HG03039 (cell line): ENCODE measurements at regions not wholly inside any gene's neighbourhood (a gene's known extent, or its start where the extent isn't known, plus 50 kb on each side); places are given as distances from the start of the nearest gene placed in this dataset.

Experiments
- ATAC-seq: cut with Tn5 transposase; IDR thresholded peaks from one replicate; pipeline ENCODE4 v1.9.1; 2021; ENCODE audit warnings: mild to moderate bottlenecking, moderate library complexity; ENCODE audit not compliant: unreplicated experiment

DNA sequence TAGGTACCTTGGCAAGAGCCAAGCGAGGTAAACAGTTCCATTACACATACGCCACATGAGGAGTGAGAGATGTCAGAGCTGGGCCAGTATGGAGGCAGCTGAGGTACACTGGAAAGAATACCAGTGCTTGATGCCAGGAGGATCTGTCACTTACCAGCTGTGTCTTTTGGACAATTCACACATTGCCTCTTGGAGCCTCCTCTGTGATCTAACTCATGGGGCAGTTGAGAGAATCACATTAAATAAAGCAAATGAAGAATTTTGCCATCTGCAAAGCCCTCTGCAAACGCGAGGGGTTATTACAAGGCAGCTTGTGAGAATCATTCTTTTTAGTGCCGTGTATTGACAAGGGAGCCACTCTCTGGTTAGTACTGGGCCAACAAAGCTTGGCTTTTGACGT, 429.7 kb upstream of the KLF4 start:
- ATAC-seq: no peak

DNA sequence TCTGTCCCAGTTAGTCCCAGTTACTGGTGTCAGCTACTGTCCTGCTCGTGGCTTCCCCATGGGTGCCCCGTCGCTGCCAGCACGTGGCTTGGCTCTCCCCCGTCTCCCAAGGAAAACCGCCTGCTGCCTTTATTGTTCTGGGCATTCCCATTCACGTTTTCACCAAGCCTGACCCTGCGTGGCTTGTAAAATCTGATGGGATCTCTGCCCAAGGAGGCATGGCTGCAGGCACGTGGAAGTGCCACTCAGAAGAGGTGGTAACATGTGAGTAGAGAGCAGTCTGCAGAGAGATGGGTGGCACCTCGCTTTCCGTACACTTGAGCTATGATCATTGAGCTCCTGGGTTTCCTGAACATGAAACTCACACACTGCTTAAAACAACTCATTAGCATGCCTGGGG, 429.2 kb upstream of the KLF4 start:
- ATAC-seq: no peak

DNA sequence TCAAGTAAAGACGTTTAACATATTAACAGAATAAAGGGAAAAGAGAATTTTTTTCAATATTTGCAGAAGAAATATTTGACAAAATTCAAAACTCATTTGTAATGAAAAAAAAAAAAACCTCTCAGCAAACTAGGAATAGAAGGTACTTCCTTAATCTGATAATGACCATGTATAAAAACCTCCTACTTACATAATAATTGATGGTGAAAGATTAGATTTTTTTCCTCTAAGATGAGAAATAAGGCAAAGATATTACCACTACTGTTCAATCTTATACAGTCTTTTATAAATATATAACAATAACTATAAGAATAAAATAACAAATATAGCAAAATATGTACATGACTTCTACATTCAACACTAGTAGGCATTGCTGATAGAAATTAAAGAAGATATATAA, 424.6 kb upstream of the KLF4 start:
- no peak for ATAC-seq

DNA sequence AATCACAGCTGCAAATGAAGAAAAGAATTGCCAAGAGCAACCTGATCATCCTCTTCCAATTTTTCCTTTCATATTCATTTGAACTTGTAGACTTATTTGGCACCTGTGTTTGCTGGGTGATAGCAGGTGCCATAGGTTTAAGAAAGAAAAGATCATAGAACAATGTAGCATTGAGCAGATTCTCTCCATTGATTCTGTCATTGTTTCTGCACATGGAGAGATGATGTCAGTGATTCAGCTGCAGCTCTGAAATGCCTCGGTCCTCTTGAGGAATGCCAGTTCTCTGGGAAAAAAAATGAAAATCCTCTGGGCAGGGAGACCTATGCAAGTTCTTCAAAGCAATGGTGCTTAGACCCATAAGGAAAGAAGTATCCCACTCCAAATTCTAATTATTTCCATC, 418.1 kb upstream of the KLF4 start:
- no peak for ATAC-seq

DNA sequence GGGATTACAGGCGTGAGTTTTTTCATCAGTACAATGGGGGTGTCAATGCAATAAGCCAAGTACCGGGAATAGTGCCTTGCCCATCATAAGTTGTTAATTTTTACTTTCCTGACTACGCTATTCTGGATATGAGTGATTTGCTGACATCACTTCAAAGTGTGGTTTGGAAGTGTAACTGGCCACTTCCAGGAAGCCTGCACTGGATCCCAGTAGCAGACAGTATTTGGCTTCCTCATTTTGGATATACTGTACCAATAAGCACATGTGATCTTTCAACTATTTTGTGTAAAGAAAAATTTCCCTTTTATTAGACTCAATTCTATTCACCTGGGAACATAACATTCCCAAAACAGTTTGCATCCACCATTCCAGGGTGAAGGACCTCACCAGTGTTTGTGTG, 417.7 kb upstream of the KLF4 start:
- no peak for ATAC-seq

DNA sequence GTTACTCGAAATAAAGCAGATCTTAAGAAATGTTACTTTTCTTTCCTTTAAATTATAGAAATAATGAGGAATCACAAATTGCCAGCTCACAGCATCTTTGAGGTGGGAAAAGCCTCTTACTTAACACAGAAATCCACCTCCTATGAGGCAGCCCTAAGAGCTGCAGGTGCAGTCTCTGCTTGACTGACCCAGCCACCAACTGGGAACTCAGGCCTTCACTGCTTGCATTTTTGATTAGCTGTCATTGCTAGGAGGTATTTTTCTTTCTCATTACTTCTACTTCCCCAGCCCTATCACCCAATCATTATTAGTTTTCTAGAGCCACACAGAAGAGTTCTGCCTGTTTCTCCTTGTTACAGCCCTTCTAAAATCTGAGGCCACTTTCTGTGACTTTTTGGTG, 416.5 kb upstream of the KLF4 start:
- no peak for ATAC-seq

DNA sequence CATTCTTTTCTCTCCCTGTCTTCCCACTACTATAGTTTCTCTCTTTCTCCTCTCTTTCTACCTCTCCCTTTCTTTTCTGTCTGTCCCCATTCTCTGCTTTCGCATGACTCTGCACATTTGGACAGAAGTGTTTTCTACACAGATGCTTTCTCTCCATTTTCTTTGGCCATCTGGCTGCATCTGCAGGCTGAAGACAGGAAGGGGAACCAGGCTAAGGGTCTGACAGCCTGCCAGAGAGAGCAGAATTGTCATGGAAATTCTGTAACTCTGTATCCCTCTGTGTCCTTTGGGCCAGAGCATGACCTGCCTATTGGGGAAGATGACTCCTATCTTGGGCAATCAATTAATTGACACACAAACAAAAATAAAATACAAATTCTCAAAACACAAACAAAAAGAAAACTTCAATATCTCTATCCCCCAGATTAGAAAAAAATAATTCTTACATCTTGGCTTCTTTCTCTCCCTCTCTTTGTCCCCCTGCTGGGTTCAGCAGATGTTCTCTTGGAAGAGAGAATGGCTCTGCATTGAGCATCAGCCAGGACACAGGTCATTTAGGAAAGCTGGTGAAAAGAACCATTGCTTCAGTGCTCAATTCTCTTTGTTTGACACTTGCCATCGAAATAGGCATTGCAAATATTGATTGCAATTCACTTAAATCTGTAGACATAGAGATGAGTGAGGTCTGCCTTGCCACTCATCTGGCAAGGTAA, 415.9 kb upstream of the KLF4 start:
- no peak for ATAC-seq

DNA sequence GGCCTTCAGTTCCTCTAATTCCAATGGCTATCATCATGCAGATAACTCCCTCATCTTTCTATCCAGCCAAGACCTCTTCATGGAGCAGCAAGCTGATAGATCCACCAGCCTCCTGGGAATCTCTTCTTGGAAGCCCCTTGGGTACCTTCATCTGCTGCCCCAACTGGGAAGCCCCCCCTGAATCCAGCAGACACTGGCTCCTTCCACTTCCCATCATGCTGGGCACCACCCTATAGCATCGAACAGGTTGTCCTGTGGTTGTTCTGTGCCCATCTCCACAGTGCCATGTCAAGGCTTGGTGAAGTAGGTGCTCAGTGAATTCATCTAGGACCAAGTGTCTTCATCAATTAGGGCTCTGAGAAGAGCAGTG, 410.4 kb upstream of the KLF4 start:
- no peak for ATAC-seq

DNA sequence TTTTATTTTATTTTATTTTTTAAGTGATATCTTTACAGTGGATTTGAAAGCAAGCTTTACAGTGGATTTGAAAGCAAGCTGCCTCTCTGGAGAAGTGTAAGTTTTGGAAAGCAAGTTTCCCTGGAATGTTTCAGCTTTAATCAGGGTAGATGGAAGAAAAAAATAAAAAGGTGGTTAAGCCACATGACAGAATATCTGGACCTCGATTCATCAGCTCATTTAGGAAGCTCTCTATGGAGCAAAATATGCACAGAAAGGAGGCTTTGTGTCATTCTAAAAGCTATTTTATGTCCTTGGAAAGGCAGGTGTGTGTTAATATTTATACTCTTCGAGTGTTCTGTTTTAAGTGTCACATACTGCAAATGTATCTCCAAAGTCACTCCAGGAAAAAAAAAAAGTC, 409.2 kb upstream of the KLF4 start:
- no peak for ATAC-seq

DNA sequence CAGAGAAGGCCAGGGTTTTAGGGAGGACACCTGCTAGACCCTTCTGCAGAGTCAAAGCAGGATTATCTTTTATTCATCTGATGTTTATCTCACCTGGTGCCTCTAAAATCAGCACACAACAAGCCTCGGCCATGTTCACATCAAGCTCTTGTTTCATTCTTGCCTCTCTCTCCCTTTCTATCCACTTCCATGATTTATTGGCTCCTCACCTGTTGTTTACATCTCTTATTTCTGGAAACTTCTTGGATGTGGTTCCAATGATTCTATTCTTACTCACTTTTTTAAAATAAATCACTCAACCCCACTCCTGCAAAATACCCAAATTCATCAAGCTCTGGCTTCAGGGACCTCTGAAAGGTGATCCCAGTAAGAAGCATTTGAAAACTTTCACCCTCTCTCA, 407.0 kb upstream of the KLF4 start:
- no peak for ATAC-seq

DNA sequence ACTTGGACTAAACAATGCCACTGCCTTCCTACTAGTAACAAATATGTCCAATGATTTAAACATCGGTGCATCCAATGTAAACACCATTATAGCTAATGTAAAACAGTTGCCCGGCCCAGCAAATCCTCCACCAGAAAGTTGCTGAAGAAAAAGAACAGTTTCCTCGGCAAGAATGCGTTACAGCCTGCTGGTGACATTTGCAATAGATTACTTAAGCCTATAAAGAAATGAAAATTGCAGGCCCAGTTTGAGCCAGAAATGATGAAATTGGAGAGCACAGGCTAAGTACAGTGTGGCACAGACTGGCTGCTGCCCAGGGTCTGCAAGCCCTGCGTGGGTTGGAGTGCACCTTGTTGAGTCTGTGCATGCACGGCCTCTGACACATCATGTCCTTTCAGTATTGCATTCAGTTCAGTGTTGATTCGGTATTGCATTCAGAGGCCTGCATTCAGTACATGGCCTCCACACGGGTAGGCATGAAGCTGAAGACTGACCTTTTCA, 406.0 kb upstream of the KLF4 start:
- no peak for ATAC-seq

DNA sequence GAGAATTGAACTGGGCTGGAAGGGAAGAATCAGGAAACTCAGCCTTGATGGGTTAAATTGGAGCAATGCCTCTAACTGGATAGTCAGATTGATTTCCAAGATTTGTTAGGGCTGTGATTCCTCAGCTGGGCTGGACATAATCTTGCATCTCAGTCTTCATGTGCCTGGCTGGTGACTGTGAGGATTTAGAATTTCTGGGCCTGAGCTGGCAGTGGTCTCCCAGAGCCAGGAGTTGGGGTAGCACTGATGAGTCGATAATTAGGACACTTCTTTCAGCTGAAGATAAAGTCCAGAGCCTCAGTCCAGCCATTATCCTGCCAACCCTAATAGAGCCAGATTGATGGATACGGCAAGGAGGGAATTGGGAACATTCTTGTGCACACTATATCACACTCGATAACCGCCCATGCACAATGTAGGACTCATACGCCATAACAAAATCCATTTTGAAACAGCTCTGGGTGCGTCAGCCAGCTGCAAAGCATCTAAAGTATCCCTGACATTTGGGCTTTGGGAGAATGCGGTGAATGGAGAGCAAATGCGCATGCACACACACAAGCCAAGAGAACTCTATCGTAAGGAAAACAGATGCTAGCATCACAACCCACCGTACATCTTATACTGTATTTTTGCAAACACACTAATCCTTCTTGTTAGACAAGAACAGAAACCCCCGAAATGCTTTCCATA, 405.1 kb upstream of the KLF4 start:
- ATAC-seq: no peak

DNA sequence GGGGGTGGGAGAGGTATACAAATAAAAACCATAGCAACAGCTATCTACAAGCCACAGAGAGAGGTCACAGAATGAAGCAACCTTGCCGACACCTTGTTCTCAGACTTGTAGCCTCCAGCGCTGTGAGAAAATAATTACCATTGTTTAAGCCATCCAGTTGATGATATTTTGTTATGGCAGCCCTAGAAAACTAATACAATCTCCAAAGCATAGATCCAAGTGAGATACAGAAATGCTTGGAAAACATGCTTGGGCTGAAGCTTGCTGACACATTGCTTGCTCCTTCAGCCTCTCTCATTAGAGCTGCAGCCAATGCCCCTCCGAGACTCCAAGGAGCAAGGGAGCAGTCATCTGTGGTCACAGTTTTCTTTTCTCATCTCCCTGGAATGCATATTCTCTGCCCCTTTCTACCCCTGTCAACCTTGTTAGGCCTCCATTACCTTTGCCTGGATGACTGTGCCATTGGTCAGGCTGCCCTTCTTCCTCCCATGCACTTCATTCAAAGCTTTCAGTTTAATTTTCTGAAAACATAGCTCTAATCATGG, 401.4 kb upstream of the KLF4 start:
- ATAC-seq: no peak

DNA sequence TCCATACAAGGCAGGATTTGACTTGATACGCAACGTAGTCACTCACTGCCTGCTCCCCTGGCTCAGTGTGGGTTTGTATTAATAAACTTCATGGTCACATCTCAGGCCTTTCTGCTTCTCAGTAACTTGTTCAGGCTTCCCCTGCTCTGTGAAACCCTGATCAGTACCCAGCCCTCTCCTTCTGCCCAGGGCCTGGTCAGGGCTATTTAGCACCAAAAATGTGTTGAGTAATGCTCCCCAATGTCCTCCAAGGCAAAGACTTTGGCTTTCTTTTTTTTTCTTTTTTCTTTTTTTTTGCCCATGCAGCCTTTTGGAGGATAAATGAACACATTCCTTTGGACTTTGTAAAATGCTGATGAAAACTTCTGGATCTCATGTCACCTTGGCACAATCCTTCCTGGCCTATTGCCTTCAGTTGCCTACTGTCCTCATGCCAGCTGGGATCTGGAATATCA, 399.2 kb upstream of the KLF4 start:
- ATAC-seq: no peak

DNA sequence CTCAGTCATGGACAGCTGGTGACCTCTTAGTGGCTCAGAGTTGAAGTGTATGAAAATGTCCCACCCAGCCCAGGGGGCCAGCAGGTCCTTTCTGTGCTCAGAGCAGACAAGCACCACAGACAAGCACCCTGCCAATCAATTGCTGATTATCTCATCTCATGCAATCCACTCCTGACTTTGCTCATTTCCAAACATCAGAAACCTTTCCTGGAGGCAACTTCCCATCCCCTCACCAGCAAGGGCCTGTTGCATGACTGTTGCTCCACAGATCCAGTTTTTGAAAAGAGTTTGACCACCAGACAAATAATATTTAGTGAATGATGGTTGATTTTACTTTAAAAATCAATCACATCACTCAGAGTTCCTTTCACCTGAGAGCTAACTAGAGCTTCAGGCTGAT, 397.3 kb upstream of the KLF4 start:
- ATAC-seq: no peak

DNA sequence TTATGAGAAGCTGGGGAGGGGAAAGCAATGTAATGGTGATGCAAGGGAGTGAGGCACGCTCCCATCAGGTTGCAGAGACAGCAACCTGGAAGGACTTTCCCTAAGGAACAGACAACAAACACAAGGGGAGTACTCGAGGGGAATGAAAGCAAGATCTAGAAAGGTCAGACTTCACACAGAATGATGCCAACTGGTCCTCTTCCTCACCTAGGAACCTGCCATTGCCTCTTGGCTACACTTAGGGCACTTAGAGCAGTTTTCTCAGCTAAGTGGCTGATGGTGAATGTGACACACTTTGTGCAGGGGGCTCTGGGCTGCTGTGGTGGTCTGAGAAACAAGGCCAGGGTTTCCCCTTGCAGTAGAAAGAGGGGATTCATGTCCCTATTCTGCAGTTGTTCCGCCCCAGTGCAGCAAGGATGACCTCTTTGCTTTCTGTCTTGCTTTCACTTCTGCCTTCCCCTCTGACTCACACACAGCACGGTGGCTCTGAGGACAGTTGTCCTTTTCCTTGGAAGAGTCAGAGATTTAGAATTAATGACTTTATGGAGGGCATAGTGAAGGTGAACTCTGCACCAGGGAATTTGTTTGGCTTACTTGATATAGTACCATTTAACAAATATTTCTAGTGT, 394.0 kb upstream of the KLF4 start:
- peak; percentile 93 for ATAC-seq

DNA sequence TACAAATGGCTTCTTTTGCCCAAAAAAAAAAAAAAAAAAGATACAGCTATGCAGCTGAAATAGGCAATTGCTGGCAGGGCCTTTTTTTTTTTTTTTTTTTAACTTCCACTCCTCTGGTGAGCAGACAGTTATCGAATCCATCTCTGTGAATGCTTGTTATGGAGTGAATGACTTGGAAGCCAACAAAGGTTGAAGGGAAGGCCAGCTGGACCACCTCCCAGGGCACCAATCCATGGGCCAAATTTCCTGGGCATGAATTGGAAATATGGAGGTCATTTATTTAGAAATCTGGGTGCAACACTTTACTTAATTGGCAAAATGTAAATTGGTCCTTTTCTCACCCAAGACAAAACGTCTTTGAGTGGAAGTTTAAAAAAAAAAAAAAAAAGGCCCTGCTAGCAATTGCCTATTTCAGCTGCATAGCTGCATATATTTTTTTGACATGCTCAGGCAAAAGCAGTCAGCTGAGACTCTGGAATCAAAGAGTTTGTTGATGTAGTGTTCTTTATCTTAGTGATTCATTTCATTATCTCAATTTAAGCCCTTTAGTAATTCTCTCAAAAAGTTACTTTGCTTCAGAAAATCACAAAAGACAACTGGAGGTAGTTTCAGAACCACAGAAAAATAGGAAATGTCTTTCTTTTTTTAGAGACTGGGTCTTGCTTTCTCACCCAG, 392.2 kb upstream of the KLF4 start:
- ATAC-seq: no peak

DNA sequence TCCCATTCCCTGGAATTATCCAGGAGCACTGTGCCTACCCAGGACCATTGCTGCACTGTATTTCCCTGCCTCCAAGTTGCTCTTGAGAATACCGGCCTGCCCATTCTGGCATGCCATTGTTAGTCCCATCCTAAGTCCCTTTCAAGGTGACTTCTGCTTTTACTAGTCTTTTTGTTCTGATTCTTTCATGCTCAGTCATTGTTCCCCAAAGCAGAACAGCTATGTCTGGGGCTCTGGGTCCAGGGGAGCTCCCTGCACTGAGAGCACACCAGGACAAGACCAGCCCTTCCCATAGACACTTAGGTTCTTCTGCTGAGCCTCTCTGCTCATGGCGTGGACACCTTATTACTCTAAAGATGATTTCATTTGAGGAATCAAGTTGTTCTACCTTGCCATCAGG, 388.9 kb upstream of the KLF4 start:
- ATAC-seq: no peak

DNA sequence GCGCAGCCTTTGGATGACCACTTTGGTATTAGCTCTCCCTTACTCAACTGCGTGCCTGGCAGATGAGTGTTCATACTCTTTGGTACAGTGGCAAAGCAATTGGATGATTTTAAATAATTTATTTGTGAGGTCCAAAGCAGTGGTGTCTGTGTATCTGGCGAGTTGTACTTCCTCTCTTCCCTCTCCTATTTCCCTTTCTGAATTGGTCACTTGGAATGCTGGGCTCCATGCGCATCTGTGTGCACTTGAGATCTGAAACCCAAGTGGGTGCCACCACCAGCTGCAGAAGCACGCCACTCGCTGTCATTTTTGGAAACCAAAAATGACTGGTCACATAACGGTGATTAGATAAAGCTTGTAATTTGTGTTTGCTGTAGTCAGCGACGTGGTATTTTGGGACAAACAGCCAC, 386.0 kb upstream of the KLF4 start:
- ATAC-seq: peak; percentile 54

DNA sequence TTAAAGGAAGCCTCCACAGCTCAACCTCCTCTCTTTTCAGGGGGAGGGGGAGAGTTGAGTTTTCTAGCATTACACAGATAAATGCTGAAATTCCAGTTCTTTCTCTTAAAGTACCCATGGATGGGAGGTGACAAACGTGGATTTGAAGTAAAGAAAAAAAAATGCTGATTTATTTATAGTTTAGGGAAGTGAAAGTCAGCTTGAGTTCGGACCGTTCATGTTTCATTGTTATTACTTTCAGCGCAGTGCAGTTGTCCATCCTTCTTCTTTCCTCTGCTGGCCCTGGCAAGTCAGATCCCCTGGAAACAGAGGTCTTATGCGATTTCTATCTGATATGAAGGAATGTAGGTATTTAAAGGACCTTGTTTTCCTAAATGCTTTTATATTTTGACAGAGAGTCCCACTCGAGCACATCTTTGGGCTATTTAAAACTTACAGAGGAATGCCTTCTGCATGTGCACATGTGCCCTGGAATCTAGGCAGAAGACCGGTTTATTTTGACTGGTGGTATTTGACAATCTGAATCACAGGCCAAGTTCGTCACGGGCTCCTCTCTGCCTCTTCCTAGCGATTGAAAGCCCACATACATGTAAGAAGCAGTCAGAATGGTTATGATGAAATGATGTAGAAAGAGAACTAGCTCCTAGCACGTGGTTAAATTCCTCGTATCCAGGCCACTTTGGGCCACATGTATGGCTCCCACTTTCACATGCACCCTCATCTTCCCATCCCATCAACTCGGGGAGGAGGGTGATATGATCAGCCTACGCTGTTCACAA, 385.2 kb upstream of the KLF4 start:
- ATAC-seq: peak; percentile 50

DNA sequence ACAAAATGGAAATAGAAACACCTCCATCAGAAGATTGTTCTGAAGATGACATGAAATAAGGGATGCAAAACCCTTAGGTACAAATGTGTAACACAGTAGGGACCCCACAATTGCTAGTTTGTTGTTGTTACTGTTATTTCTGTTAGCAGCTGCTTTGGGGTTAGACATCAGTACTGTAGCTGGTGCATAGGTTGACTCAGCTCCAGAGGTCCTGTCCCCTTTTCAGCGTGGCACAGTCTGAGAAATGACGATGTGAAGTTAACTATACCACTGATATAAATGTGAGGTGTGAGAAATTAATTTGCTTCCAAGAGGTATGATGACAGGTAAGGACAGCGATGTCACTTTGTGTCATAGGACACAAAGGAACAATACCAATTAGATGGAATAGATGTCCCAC, 384.6 kb upstream of the KLF4 start:
- ATAC-seq: peak; percentile 18
